C4-2B (cell line): ENCODE measurements at regions not wholly inside any gene's neighbourhood (a gene's known extent, or its start where the extent isn't known, plus 50 kb on each side); places are given as distances from the start of the nearest gene placed in this dataset.

ENCODE experiments used
- H3K27ac ChIP-seq: fragments of 450-650 bp; 2 replicates; pipeline ENCODE4 v1.5.1; 2017
- CTCF ChIP-seq: fragments of 450-650 bp; conservative IDR thresholded peaks from 2 replicates; pipeline ENCODE4 v1.5.1; 2017; ENCODE audit warnings: mild to moderate bottlenecking
- ZFX ChIP-seq: fragments of 450-650 bp; IDR thresholded peaks from 2 replicates; pipeline ENCODE4 v1.6.1; 2017

GRCh38 chr5:167867281-167867680 lies 424.2 kb upstream of the WWC1 start:
- no peak overlapping the region for H3K27ac ChIP-seq
- TF ChIP-seq CTCF (no peak), ZFX (no peak)

- no peak for TF ChIP-seq ZFX
- TF ChIP-seq CTCF = no peak
- H3K27ac ChIP-seq = no peak overlapping the region
These were observed 422.3 kb upstream of the WWC1 start for GRCh38 chr5:167869125-167869524.

- no peak overlapping the region for H3K27ac ChIP-seq
- TF ChIP-seq ZFX = no peak
These were observed 421.4 kb upstream of the WWC1 start for GRCh38 chr5:167870055-167870454.

- no peak overlapping the region for H3K27ac ChIP-seq
- TF ChIP-seq CTCF (no peak), ZFX (no peak)
These were observed 420.4 kb upstream of the WWC1 start for GRCh38 chr5:167871091-167871490.

GRCh38 chr5:167872791-167873190 lies 418.7 kb upstream of the WWC1 start:
- H3K27ac ChIP-seq = no peak overlapping the region
- TF ChIP-seq CTCF = no peak
- no peak for TF ChIP-seq ZFX

- no peak overlapping the region for H3K27ac ChIP-seq
- no peak for TF ChIP-seq CTCF
These were observed 414.2 kb upstream of the WWC1 start for GRCh38 chr5:167877114-167877722.

- TF ChIP-seq ZFX (no peak), CTCF (no peak)
- no peak overlapping the region for H3K27ac ChIP-seq
These were observed 413.5 kb upstream of the WWC1 start for GRCh38 chr5:167877924-167878323.

- TF ChIP-seq ZFX (no peak), CTCF (no peak)
These were observed 411.0 kb upstream of the WWC1 start for GRCh38 chr5:167880420-167880819.

More at GRCh38 chr5:167880420-167880819, 411.0 kb upstream of the WWC1 start:
- no peak overlapping the region for H3K27ac ChIP-seq
